K562 (cell line): ENCODE measurements at regions not wholly inside any gene's neighbourhood (a gene's known extent, or its start where the extent isn't known, plus 50 kb on each side); places are given as distances from the start of the nearest gene placed in this dataset.

ENCODE experiments used
- ATAC-seq: fragments of 200-7000 bp; cut with Tn5 transposase; 3 replicates; pipeline ENCODE4 v1.9.1; 2020; ENCODE audit warnings: moderate library complexity
- BruUV-seq: library from RNA; stranded (reverse); fragments of 400-500 nt; replicated peaks from 2 replicates; lab custom pipeline; 2021; lab: Mats Ljungman, UMichigan
- CTCF ChIA-PET: fragments of 300-600 bp; formaldehyde crosslinking; extraction: SDS; loops from one replicate; lab custom pipeline; 2021; ENCODE audit warnings: low intra/inter-chr PET ratio; lab: Yijun Ruan, JAX
- POLR2A ChIA-PET: fragments of 300-600, 350-650 bp; sonication (Branson Sonifier 250); formaldehyde crosslinking; extraction: SDS; loops from one replicate; lab custom pipeline; 2021; ENCODE audit warnings: antibody characterized with exemption, inconsistent platforms; lab: Yijun Ruan, JAX
- DNase-seq, 4 experiments: peaks; one replicate each; pipeline versions ENCODE4 v3.0.0 to v3.0.0-alpha.2; 2011 to 2018; ENCODE audit warnings: low spot score in 3 of 4, mixed read lengths in 3 of 4; ENCODE audit errors: extremely low read depth in 1 of 4
- FAIRE-seq: peaks from 2 replicates; lab custom pipeline; 2011; peaks lifted over from hg19 to GRCh38; lab: Jason Lieb, UNC
- H2AFZ ChIP-seq: 2 replicates; pipeline ENCODE4 v1.6.0; 2011; ENCODE audit warnings: low read depth, low read length, control low read depth, inconsistent platforms
- H3K27ac ChIP-seq: fragments of 200-600 bp; 3 replicates; pipeline ENCODE4 v1.8.0; 2011; ENCODE audit warnings: low read depth, mild to moderate bottlenecking, control low read depth, inconsistent platforms, low read length, moderate library complexity, mixed read lengths; ENCODE audit errors: extremely low read depth
- H3K27me3 ChIP-seq, 2 experiments: fragments of 300-600 bp in 1 of 2; 2 replicates in 1 of 2; 3 replicates in 1 of 2; pipeline versions ENCODE4 v1.6.0 to v1.8.0; 2011; ENCODE audit warnings: inconsistent platforms in 2 of 2, low read length in 2 of 2, mild to moderate bottlenecking in 1 of 2, mixed read lengths in 1 of 2, moderate library complexity in 1 of 2; ENCODE audit not compliant: control insufficient read depth in 2 of 2, insufficient read depth in 2 of 2
- H3K36me3 ChIP-seq: fragments of 300-600 bp; 3 replicates; pipeline ENCODE4 v1.8.0; 2011; ENCODE audit warnings: mild to moderate bottlenecking, low read length, inconsistent platforms; ENCODE audit not compliant: control insufficient read depth, insufficient read depth
- H3K4me1 ChIP-seq, 2 experiments: fragments of 200-600 bp in 1 of 2; replicated peaks in 1 of 2; 2 replicates in 1 of 2; 3 replicates in 1 of 2; pipeline versions ENCODE4 v1.5.1 to v1.8.0; 2011; ENCODE audit warnings: inconsistent platforms in 2 of 2, low read length in 2 of 2, mild to moderate bottlenecking in 1 of 2, mixed read lengths in 1 of 2, moderate library complexity in 1 of 2; ENCODE audit not compliant: control insufficient read depth in 2 of 2, insufficient read depth in 2 of 2
- H3K4me2 ChIP-seq: 2 replicates; pipeline ENCODE4 v1.6.1; 2011; ENCODE audit warnings: low read length, control low read depth, inconsistent platforms, mixed read lengths; ENCODE audit not compliant: insufficient read depth
- H3K4me3 ChIP-seq: fragments of 200-600 bp; sonication (generic), shearing (Covaris generic); 2 replicates; pipeline ENCODE4 v1.5.1; 2016; ENCODE audit warnings: control low read depth, inconsistent platforms
- H3K79me2 ChIP-seq: fragments of 200-600 bp; 3 replicates; pipeline ENCODE4 v1.8.0; 2011; ENCODE audit warnings: low read length, inconsistent platforms; ENCODE audit not compliant: control insufficient read depth, insufficient read depth
- H3K9ac ChIP-seq, 2 experiments: 2 replicates each; pipeline versions ENCODE4 v1.6.0 to v1.6.1; 2011; ENCODE audit warnings: low read depth in 2 of 2, low read length in 2 of 2, control low read depth in 1 of 2, inconsistent platforms in 1 of 2, mild to moderate bottlenecking in 1 of 2, mixed read lengths in 1 of 2; ENCODE audit not compliant: insufficient read depth in 1 of 2
- H3K9me1 ChIP-seq: one replicate; pipeline ENCODE4 v1.6.0; 2011; ENCODE audit warnings: inconsistent platforms, mild to moderate bottlenecking, low read length, moderate library complexity; ENCODE audit not compliant: control insufficient read depth, insufficient read depth
- H3K9me3 ChIP-seq: replicated peaks from 2 replicates; pipeline ENCODE4 v1.5.1; 2011; ENCODE audit warnings: low read depth, low read length, inconsistent platforms; ENCODE audit not compliant: control insufficient read depth, insufficient read depth
- H4K20me1 ChIP-seq: replicated peaks from 2 replicates; pipeline ENCODE4 v1.6.1; 2011; ENCODE audit warnings: low read length, inconsistent platforms, mixed read lengths; ENCODE audit not compliant: control insufficient read depth, insufficient read depth
- CHD2 ChIP-seq: IDR thresholded peaks from 2 replicates; pipeline ENCODE4 v1.6.1; 2011; ENCODE audit warnings: low read depth, low read length
- DPF2 ChIP-seq: fragments of 450-650 bp; IDR thresholded peaks from 2 replicates; pipeline ENCODE4 v1.6.1; 2016
- ETS1 ChIP-seq: conservative IDR thresholded peaks from 2 replicates; pipeline ENCODE4 v1.6.1; 2011; ENCODE audit warnings: low read depth, mild to moderate bottlenecking, low read length; ENCODE audit not compliant: control insufficient read depth
- HNRNPL ChIP-seq: fragments of 200-400 bp; formaldehyde crosslinking; IDR thresholded peaks from 2 replicates; pipeline ENCODE4 v1.6.1; 2017; ENCODE audit warnings: low read depth, mild to moderate bottlenecking, low read length
- NFIC ChIP-seq: fragments of 450-650 bp; IDR thresholded peaks from 2 replicates; pipeline ENCODE4 v1.6.1; 2017; ENCODE audit warnings: mild to moderate bottlenecking, inconsistent platforms
- NFIX ChIP-seq: fragments of 250-450 bp; sonication (Bioruptor Pico); IDR thresholded peaks from 2 replicates; pipeline ENCODE4 v1.4.0; 2020; ENCODE audit warnings: low read depth, mild to moderate bottlenecking, moderate library complexity
- PCBP2 ChIP-seq: fragments of 200-400 bp; formaldehyde crosslinking; IDR thresholded peaks from 2 replicates; pipeline ENCODE4 v1.6.1; 2018; ENCODE audit warnings: low read length, low read depth, mild to moderate bottlenecking, moderate library complexity; ENCODE audit not compliant: poor library complexity, severe bottlenecking
- PHF21A ChIP-seq: fragments of 450-650 bp; IDR thresholded peaks from 2 replicates; pipeline ENCODE4 v1.6.1; 2017; ENCODE audit warnings: low read depth, borderline replicate concordance
- PPARD ChIP-seq: fragments of 250-450 bp; sonication (Bioruptor Pico); IDR thresholded peaks from 2 replicates; pipeline ENCODE4 v1.8.0; 2022; ENCODE audit warnings: inconsistent platforms, mild to moderate bottlenecking, moderate library complexity
- PYGO2 ChIP-seq: fragments of 450-650 bp; IDR thresholded peaks from 2 replicates; pipeline ENCODE4 v1.6.1; 2016; ENCODE audit warnings: mild to moderate bottlenecking, missing genetic modification characterization, moderate library complexity, missing compliant biosample characterization
- RBM25 ChIP-seq: fragments of 200-400 bp; formaldehyde crosslinking; IDR thresholded peaks from 2 replicates; pipeline ENCODE4 v1.6.1; 2018; ENCODE audit warnings: low read length, low read depth, moderate library complexity; ENCODE audit not compliant: severe bottlenecking
- TBP ChIP-seq: optimal IDR thresholded peaks from 2 replicates; pipeline ENCODE3; 2011; ENCODE audit warnings: low read depth, low read length, improper control_type of control experiment
- WGBS: fragments of 100-300 bp; shearing (Covaris generic); methylation state at CpG from one replicate; pipeline ENCODE4 v1.1.6; 2016; ENCODE audit warnings: low coverage, mixed read lengths; ENCODE audit not compliant: insufficient coverage; ENCODE audit errors: missing lambda C conversion rate; 5-methylcytosine and 5-hydroxymethylcytosine counted together
- in situ Hi-C: fragments of 300-500 bp; cut with MboI; formaldehyde crosslinking; loops from 4 replicates; pipeline ENCODE4 v1.15.0; 2018; ENCODE audit warnings: inconsistent platforms, mixed read lengths
- intact Hi-C: fragments of 100-400 bp; cut with micrococcal nuclease; formaldehyde crosslinking; loops from 2 replicates; pipeline ENCODE4 v1.14.2; 2022

DNA sequence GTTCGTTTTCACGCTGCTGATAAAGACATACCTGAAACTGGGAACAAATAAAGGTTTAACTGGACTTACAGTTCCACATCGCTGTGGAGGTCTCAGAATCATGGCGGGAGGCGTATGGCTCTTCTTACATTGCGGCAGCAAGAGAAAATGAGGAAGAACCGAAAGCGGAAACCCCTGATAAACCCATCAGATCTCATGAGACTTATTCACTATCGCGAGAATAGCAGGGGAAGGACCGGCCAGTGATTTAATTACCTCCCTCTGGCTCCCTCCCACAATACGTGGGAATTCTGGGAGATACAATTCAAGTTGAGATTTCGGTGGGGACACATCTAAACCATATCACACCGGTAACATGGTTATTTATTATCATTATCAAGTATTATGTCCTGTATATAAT lies 2204.5 kb downstream of the ARAP2 start:
- Histone ChIP-seq H2AFZ (no peak overlapping the region), H3K9ac (no peak overlapping the region), H4K20me1 (no peaks in the 10 kb centered on the region), H3K9me3 (no peaks in the 10 kb centered on the region), H3K27me3 (no peaks in the 10 kb centered on the region), H3K4me1 (no peaks in the 10 kb centered on the region), H3K9me1 (no peaks in the 10 kb centered on the region), H3K27ac (no peak overlapping the region), H3K4me2 (peak overlapping the region; percentile 37; the same call in 1 of the 2 replicates), H3K36me3 (no peaks in the 10 kb centered on the region), H3K79me2 (peaks cover 28% of the 10 kb centered on the region), H3K4me3 (no peak overlapping the region)
- ATAC-seq (peak; percentile 67), FAIRE-seq (no peak), DNase-seq (peak in 2 of 4 experiments; percentile 7 to 43)
- in situ Hi-C loops: no loop called here
- POLR2A ChIA-PET: no interaction called here
- TF ChIP-seq PPARD (CRISPR knock-in tag) (no peak), PYGO2 (tag) (no peak), CHD2 (peak; percentile 90), RBM25 (peak; percentile 31), TBP (peak; percentile 34)
- no TSS peak for BruUV-seq
- intact Hi-C loops: no loop called here
- CTCF ChIA-PET: no interaction called here
- WGBS: 3% methylated on average over 14 of the region's 14 CpGs

- Histone ChIP-seq H3K9ac (no peak overlapping the region), H3K4me3 (no peak overlapping the region), H3K79me2 (peaks cover 5% of the 10 kb centered on the region), H3K27me3 (no peaks in the 10 kb centered on the region), H3K9me3 (no peaks in the 10 kb centered on the region), H3K27ac (no peak overlapping the region), H3K9me1 (no peaks in the 10 kb centered on the region), H2AFZ (no peak overlapping the region), H3K36me3 (no peaks in the 10 kb centered on the region), H3K4me1 (no peaks in the 10 kb centered on the region), H4K20me1 (no peaks in the 10 kb centered on the region), H3K4me2 (no peak overlapping the region)
- in situ Hi-C loops: no loop called here
- BruUV-seq: no TSS peak
- CTCF ChIA-PET: no interaction called here
- WGBS: 0% methylated on average over 1 of the region's 1 CpG
- POLR2A ChIA-PET: no interaction called here
- ATAC-seq (no peak), DNase-seq (no peak), FAIRE-seq (no peak)
- TF ChIP-seq PCBP2 (no peak), NFIC (peak; percentile 36), NFIX (CRISPR knock-in tag) (peak; percentile 9; the same call in 1 of the 2 replicates), HNRNPL (no peak), PHF21A (no peak), ETS1 (no peak), DPF2 (no peak)
- intact Hi-C loops: no loop called here
These were observed 2201.2 kb downstream of the ARAP2 start for GRCh38 chr4:34043131-34043530.
